ENCODE measurements at regions not wholly inside any gene's neighbourhood (a gene's known extent, or its start where the extent isn't known, plus 50 kb on each side); places are given as distances from the start of the nearest gene placed in this dataset.

- H3K4me1 ChIP-seq (ENCODE audit: control insufficient read depth, insufficient read depth, low read length): peaks cover 6% of the 10 kb centered on the region
- H3K4me2 ChIP-seq (ENCODE audit: low read depth, low read length): no peak overlapping the region
- H4K20me1 ChIP-seq (ENCODE audit: insufficient read depth, low read length): no peaks in the 10 kb centered on the region
- no peaks in the 10 kb centered on the region for H3K27me3 ChIP-seq (ENCODE audit: control insufficient read depth, insufficient read depth, low read length)
- TF ChIP-seq RFX5 (IDR thresholded peaks at IDR 0.05; ENCODE audit: low read depth, low read length) (no peak), FOS (IDR thresholded peaks at IDR 0.05; ENCODE audit: low read depth, low read length) (no peak), ELK1 (IDR thresholded peaks at IDR 0.05; ENCODE audit: borderline replicate concordance, low read depth, low read length) (no peak), RCOR1 (IDR thresholded peaks at IDR 0.05; ENCODE audit: insufficient replicate concordance, low read length) (no peak), NFE2L2 (IDR thresholded peaks at IDR 0.05; ENCODE audit: low read depth, low read length) (no peak), CEBPB (IDR thresholded peaks at IDR 0.05; ENCODE audit: low read depth, low read length) (no peak), MAZ (IDR thresholded peaks at IDR 0.05; ENCODE audit: borderline replicate concordance, low read depth, low read length) (no peak), MAFK (IDR thresholded peaks at IDR 0.05; ENCODE audit: low read depth, low read length) (no peak), SMC3 (IDR thresholded peaks at IDR 0.05; ENCODE audit: low read depth, low read length) (no peak), MXI1 (IDR thresholded peaks at IDR 0.05; ENCODE audit: borderline replicate concordance, low read depth, low read length) (no peak), BHLHE40 (IDR thresholded peaks at IDR 0.05; ENCODE audit: low read depth, low read length) (no peak), RAD21 (IDR thresholded peaks at IDR 0.05; ENCODE audit: low read length) (no peak), POLR2A (IDR thresholded peaks at IDR 0.05; ENCODE audit: low read depth, low read length) (no peak)
- TF ChIP-seq, protein P1, sequence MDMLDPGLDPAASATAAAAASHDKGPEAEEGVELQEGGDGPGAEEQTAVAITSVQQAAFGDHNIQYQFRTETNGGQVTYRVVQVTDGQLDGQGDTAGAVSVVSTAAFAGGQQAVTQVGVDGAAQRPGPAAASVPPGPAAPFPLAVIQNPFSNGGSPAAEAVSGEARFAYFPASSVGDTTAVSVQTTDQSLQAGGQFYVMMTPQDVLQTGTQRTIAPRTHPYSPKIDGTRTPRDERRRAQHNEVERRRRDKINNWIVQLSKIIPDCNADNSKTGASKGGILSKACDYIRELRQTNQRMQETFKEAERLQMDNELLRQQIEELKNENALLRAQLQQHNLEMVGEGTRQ (IDR thresholded peaks at IDR 0.05; ENCODE audit: low read depth, low read length): no peak
- H2AFZ ChIP-seq (replicated peaks; ENCODE audit: low read length, poor library complexity): no peak overlapping the region
- BruUV-seq (replicated peaks): no TSS peak
- dilution Hi-C loops (cut with HindIII; ENCODE audit: low sequenced_read_pairs, unreplicated experiment) (no loop called here), intact Hi-C loops (cut with micrococcal nuclease) (no loop called here), in situ Hi-C loops (cut with MboI; ENCODE audit: low sequenced_read_pairs) (no loop called here)
- ChIA-PET CTCF (no interaction called here), POLR2A (ENCODE audit: unreplicated experiment) (no interaction called here)
- H3K79me1 ChIP-seq (ENCODE audit: low read depth in 1 of 2, low read length in 2 of 2): no peaks in the 10 kb centered on the region
- no peak overlapping the region for H2BK120ac ChIP-seq (ENCODE audit: low read depth, low read length)
- no peak overlapping the region for H2BK20ac ChIP-seq (ENCODE audit: low read depth, low read length)
- H4K8ac ChIP-seq (ENCODE audit: low read depth in 2 of 2, low read length in 2 of 2): no peak overlapping the region
- ATAC-seq (ENCODE audit: low read depth) (no peak), DNase-seq (no peak)
- H4K5ac ChIP-seq (ENCODE audit: low read depth, low read length): no peak overlapping the region
- H2BK15ac ChIP-seq (ENCODE audit: low read depth, low read length): no peak overlapping the region; the same call in 2 of the 3 replicates
- H3K36me3 ChIP-seq (ENCODE audit: control insufficient read depth, insufficient read depth, low read length): no peaks in the 10 kb centered on the region
- H3K18ac ChIP-seq (ENCODE audit: low read depth, low read length): no peak overlapping the region
- H3K9me1 ChIP-seq (ENCODE audit: insufficient read depth, low read length): peaks cover 5% of the 10 kb centered on the region
- H3K9me3 ChIP-seq (ENCODE audit: control insufficient read depth, insufficient read depth, low read length): no peaks in the 10 kb centered on the region
- no peak overlapping the region for H3K14ac ChIP-seq (replicated peaks; ENCODE audit: low read depth, low read length)
- no peak overlapping the region for H2AK9ac ChIP-seq (replicated peaks; ENCODE audit: low read depth, low read length, poor library complexity)
- peak overlapping the region; percentile 21; the same call in 1 of the 2 replicates for H2AK5ac ChIP-seq (ENCODE audit: low read depth, low read length)
- H3K23ac ChIP-seq (ENCODE audit: low read depth, low read length): no peak overlapping the region
- WGBS, 2 experiments (ENCODE audit: extremely low coverage in 2 of 2, insufficient read length in 1 of 2): 85% methylated on average over 1 of the region's 3 CpGs; no CpG with 5 or more reads in 1 of the 2 experiments
- H3K4ac ChIP-seq (ENCODE audit: low read depth, low read length): no peak overlapping the region
- no peak overlapping the region for H3K27ac ChIP-seq (ENCODE audit: insufficient read depth, low read length)
- H3K56ac ChIP-seq (ENCODE audit: extremely low read depth, insufficient read depth, low read length): no peak overlapping the region
- no peak overlapping the region for H3K9ac ChIP-seq (ENCODE audit: low read depth, low read length)
- H3K4me3 ChIP-seq (ENCODE audit: insufficient read depth, low read depth, low read length): no peak overlapping the region
- H2BK5ac ChIP-seq (ENCODE audit: low read depth, low read length, poor library complexity, severe bottlenecking): no peak overlapping the region
- H4K91ac ChIP-seq (ENCODE audit: insufficient read depth, low read depth, low read length): no peak overlapping the region; the same call in 1 of the 2 replicates
These were observed 53.1 kb upstream of the PPP2R5A start for GRCh38 chr1:212232090-212232489.
